PC-9 (cell line): ENCODE measurements at regions not wholly inside any gene's neighbourhood (a gene's known extent, or its start where the extent isn't known, plus 50 kb on each side); places are given as distances from the start of the nearest gene placed in this dataset.

Source experiments
- BruUV-seq: library from RNA; stranded (reverse); fragments of 400-500 nt; replicated peaks from 2 replicates; lab custom pipeline; 2021; lab: Mats Ljungman, UMichigan
- CTCF ChIA-PET: fragments of 300-600 bp; sonication (Branson Sonifier 250); formaldehyde crosslinking; loops from one replicate; lab custom pipeline; 2022; ENCODE audit warnings: antibody characterized with exemption; lab: Charles Lee
- POLR2A ChIA-PET: fragments of 300-600 bp; sonication (Branson Sonifier 250); formaldehyde crosslinking; loops from one replicate; lab custom pipeline; 2022; ENCODE audit warnings: antibody characterized with exemption; ENCODE audit not compliant: unreplicated experiment; lab: Charles Lee
- DNase-seq, 2 experiments: peaks; one replicate each; pipeline versions ENCODE4 v3.0.0 to v3.0.0-alpha.2; 2015 to 2022; ENCODE audit warnings: mixed read lengths in 1 of 2
- H2AFZ ChIP-seq: fragments of 200-600 bp; sonication (generic); 2 replicates; pipeline ENCODE4 v1.8.1; 2017; ENCODE audit warnings: antibody characterized with exemption
- H3F3A ChIP-seq: fragments of 200-600 bp; sonication (generic); 2 replicates; pipeline ENCODE4 v1.8.1; 2017; ENCODE audit warnings: antibody characterized with exemption, mild to moderate bottlenecking, low read depth; ENCODE audit not compliant: insufficient read depth
- H3K27ac ChIP-seq: fragments of 200-600 bp; sonication (generic); 2 replicates; pipeline ENCODE4 v1.6.1; 2016; ENCODE audit warnings: mixed run types
- H3K27me3 ChIP-seq: fragments of 200-600 bp; sonication (generic); 2 replicates; pipeline ENCODE4 v1.6.1; 2016; ENCODE audit warnings: low read depth, mixed run types; ENCODE audit not compliant: insufficient read depth
- H3K36me3 ChIP-seq: fragments of 200-600 bp; sonication (generic); 2 replicates; pipeline ENCODE4 v1.6.1; 2016; ENCODE audit warnings: low read depth, mixed run types
- H3K4me1 ChIP-seq: fragments of 200-600 bp; sonication (generic); replicated peaks from 2 replicates; pipeline ENCODE4 v1.6.1; 2016; ENCODE audit warnings: mixed run types; ENCODE audit not compliant: insufficient read depth
- H3K4me2 ChIP-seq: fragments of 200-600 bp; sonication (generic); 2 replicates; pipeline ENCODE4 v1.6.1; 2017; ENCODE audit warnings: mixed run types
- H3K4me3 ChIP-seq: fragments of 200-600 bp; sonication (generic); 2 replicates; pipeline ENCODE4 v1.6.1; 2016; ENCODE audit warnings: mixed run types
- H3K79me2 ChIP-seq: fragments of 200-600 bp; sonication (generic); 2 replicates; pipeline ENCODE4 v1.6.1; 2017; ENCODE audit warnings: low read depth, mixed run types
- H3K9me2 ChIP-seq: fragments of 200-600 bp; sonication (generic); 2 replicates; pipeline ENCODE4 v1.8.1; 2017; ENCODE audit warnings: mild to moderate bottlenecking; ENCODE audit not compliant: insufficient read depth
- H3K9me3 ChIP-seq: fragments of 200-600 bp; sonication (generic); 2 replicates; pipeline ENCODE4 v1.8.1; 2016; ENCODE audit warnings: low read depth; ENCODE audit not compliant: insufficient read depth
- H4K20me1 ChIP-seq: fragments of 200-600 bp; sonication (generic); 2 replicates; pipeline ENCODE4 v1.8.1; 2017; ENCODE audit not compliant: insufficient read depth
- EZH2 ChIP-seq: fragments of 200-600 bp; sonication (generic); IDR thresholded peaks from 2 replicates; pipeline ENCODE4 v1.8.0; 2017; ENCODE audit warnings: antibody characterized with exemption, low read depth
- intact Hi-C: fragments of 100-400 bp; cut with micrococcal nuclease; formaldehyde crosslinking; loops from one replicate; pipeline ENCODE4 v1.10.0; 2022; ENCODE audit not compliant: unreplicated experiment
- TF ChIP-seq, protein P1 (sequence below): fragments of 200-600 bp; sonication (generic); conservative IDR thresholded peaks from 2 replicates; pipeline ENCODE4 v1.6.1; 2017; ENCODE audit warnings: mixed run types, antibody characterized with exemption, mild to moderate bottlenecking, moderate library complexity

GRCh38 chrX:2614911-2615310 lies 76.2 kb upstream of the CD99 start:
- no peak for TF ChIP-seq EZH2
- TF ChIP-seq, protein P1, sequence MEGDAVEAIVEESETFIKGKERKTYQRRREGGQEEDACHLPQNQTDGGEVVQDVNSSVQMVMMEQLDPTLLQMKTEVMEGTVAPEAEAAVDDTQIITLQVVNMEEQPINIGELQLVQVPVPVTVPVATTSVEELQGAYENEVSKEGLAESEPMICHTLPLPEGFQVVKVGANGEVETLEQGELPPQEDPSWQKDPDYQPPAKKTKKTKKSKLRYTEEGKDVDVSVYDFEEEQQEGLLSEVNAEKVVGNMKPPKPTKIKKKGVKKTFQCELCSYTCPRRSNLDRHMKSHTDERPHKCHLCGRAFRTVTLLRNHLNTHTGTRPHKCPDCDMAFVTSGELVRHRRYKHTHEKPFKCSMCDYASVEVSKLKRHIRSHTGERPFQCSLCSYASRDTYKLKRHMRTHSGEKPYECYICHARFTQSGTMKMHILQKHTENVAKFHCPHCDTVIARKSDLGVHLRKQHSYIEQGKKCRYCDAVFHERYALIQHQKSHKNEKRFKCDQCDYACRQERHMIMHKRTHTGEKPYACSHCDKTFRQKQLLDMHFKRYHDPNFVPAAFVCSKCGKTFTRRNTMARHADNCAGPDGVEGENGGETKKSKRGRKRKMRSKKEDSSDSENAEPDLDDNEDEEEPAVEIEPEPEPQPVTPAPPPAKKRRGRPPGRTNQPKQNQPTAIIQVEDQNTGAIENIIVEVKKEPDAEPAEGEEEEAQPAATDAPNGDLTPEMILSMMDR, result no peak
- DNase-seq, result no peak
- no peaks in the 10 kb centered on the region for H3K9me2 ChIP-seq
- H4K20me1 ChIP-seq, result no peaks in the 10 kb centered on the region
- H3K4me1 ChIP-seq, result peaks cover 11% of the 10 kb centered on the region
- no peaks in the 10 kb centered on the region for H3K27me3 ChIP-seq
- H3K36me3 ChIP-seq, result peaks cover 5% of the 10 kb centered on the region; the same call in 1 of the 2 replicates
- peaks cover 6% of the 10 kb centered on the region; the same call in 1 of the 2 replicates for H3K79me2 ChIP-seq
- H3K9me3 ChIP-seq, result no peaks in the 10 kb centered on the region
- no peak overlapping the region for H3K4me3 ChIP-seq
- ChIA-PET CTCF (no interaction called here), POLR2A (no interaction called here)
- H3F3A ChIP-seq, result peaks cover 3% of the 10 kb centered on the region; the same call in 1 of the 2 replicates
- H2AFZ ChIP-seq, result no peak overlapping the region
- H3K27ac ChIP-seq, result no peak overlapping the region
- intact Hi-C loops, result no loop called here
- H3K4me2 ChIP-seq, result no peak overlapping the region
- BruUV-seq, result no TSS peak

GRCh38 chrX:2610246-2611170 lies 80.6 kb upstream of the CD99 start:
- POLR2A ChIA-PET, result no interaction called here
- CTCF ChIA-PET, result no interaction called here
- H3K36me3 ChIP-seq, result no peaks in the 10 kb centered on the region
- DNase-seq, result peak in 1 of 2 experiments; percentile 39
- peaks cover 7% of the 10 kb centered on the region; the same call in 1 of the 2 replicates for H3F3A ChIP-seq
- H3K4me3 ChIP-seq, result peak overlapping the region; percentile 78
- peaks cover 11% of the 10 kb centered on the region for H3K4me1 ChIP-seq
- H3K79me2 ChIP-seq, result peaks cover 23% of the 10 kb centered on the region
- no peaks in the 10 kb centered on the region for H3K9me3 ChIP-seq
- H3K27me3 ChIP-seq, result no peaks in the 10 kb centered on the region
- H3K9me2 ChIP-seq, result no peaks in the 10 kb centered on the region
- intact Hi-C loops, result no loop called here
- peak overlapping the region; percentile 96 for H3K4me2 ChIP-seq
- no TSS peak for BruUV-seq
- TF ChIP-seq, protein P1, result no peak
- peak overlapping the region; percentile 89 for H2AFZ ChIP-seq
- H4K20me1 ChIP-seq, result no peaks in the 10 kb centered on the region
- H3K27ac ChIP-seq, result peak overlapping the region; percentile 37; the same call in 1 of the 2 replicates

DNA sequence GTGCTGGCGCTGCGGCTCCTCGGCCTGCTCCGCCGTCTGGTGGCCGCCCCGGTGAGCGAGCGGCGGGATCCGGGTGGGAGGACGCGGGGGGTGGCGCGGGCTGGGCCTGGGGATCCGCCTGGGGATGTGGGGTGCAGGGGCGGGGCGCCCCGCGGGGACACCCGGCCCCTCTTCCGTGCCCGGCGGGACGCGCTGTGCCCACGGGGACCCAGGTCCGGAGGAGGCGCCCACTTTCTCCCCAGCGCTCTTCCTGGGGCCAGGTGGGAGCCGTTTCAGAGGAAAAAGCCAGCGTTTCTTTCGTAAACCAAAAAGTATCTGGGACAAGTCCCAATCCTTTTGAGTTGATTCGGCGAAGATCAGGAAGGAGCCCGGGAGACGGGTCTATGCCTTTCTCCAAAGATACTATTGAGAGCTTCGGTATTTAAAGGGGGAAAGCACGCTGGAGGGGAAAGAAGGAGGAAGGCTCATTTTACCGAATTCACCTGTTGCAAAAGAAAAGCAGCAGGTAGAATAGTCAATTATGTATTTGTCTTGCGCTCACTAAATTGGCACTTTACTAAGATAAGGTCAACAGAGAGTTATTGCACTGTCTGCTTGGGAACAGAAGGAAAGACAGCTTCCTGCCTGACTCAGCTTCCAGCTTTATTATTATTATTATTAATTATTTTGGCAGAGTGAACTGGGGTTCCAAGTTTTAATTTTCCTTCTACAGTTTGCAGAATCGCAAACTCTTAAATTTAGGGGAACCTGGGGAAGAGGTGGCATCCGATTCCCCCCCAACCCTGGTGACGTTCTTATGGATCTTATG lies 81.5 kb upstream of the CD99 start:
- peak overlapping the region; percentile 78 for H3K4me3 ChIP-seq
- H3K4me1 ChIP-seq, result peaks cover 11% of the 10 kb centered on the region
- H3F3A ChIP-seq, result peaks cover 8% of the 10 kb centered on the region; the same call in 1 of the 2 replicates
- no peaks in the 10 kb centered on the region for H3K9me3 ChIP-seq
- H3K9me2 ChIP-seq, result no peaks in the 10 kb centered on the region
- H3K27me3 ChIP-seq, result no peaks in the 10 kb centered on the region
- peak overlapping the region; percentile 37 for H3K27ac ChIP-seq
- peak overlapping the region; percentile 89 for H2AFZ ChIP-seq
- H3K79me2 ChIP-seq, result peaks cover 23% of the 10 kb centered on the region
- H4K20me1 ChIP-seq, result no peaks in the 10 kb centered on the region
- peak overlapping the region; percentile 96 for H3K4me2 ChIP-seq
- H3K36me3 ChIP-seq, result no peaks in the 10 kb centered on the region
- BruUV-seq, result TSS peak; percentile 24
- DNase-seq, result no peak
- ChIA-PET CTCF (no interaction called here), POLR2A (no interaction called here)
- intact Hi-C loops, result loop anchor here (10.0 kb wide), 1 partner anchor 1155 kb away; the partner anchor contains the start of gene ASMTL
- TF ChIP-seq, protein P1, result no peak
- TF ChIP-seq EZH2, result no peak
